A673 (cell line): ENCODE measurements at regions not wholly inside any gene's neighbourhood (a gene's known extent, or its start where the extent isn't known, plus 50 kb on each side); places are given as distances from the start of the nearest gene placed in this dataset.

ENCODE experiments used
- BruUV-seq: library from RNA; stranded (reverse); fragments of 400-500 nt; replicated peaks from 2 replicates; lab custom pipeline; 2021; lab: Mats Ljungman, UMichigan
- CTCF ChIA-PET: fragments of 300-600 bp; sonication (Branson Sonifier 250); formaldehyde crosslinking; loops from one replicate; lab custom pipeline; 2022; ENCODE audit warnings: antibody characterized with exemption; lab: Charles Lee
- POLR2A ChIA-PET: fragments of 300-600 bp; sonication (Branson Sonifier 250); formaldehyde crosslinking; loops from one replicate; lab custom pipeline; 2022; ENCODE audit warnings: antibody characterized with exemption; ENCODE audit not compliant: low non-redundant PET; lab: Charles Lee
- DNase-seq: peaks from one replicate; pipeline ENCODE4 v3.0.0-alpha.2; 2015; ENCODE audit warnings: low spot score
- H3K27ac ChIP-seq: fragments of 200-600 bp; sonication (generic); 2 replicates; pipeline ENCODE4 v1.5.1; 2016; ENCODE audit warnings: mixed run types, low read depth, mild to moderate bottlenecking, mixed read lengths, antibody characterized with exemption, low read length; ENCODE audit not compliant: poor library complexity, severe bottlenecking
- H3K27me3 ChIP-seq: fragments of 200-600 bp; sonication (generic); replicated peaks from 2 replicates; pipeline ENCODE4 v1.6.1; 2017; ENCODE audit warnings: mixed run types, low read depth, mild to moderate bottlenecking, mixed read lengths, antibody characterized with exemption, low read length; ENCODE audit not compliant: insufficient read depth, poor library complexity
- H3K36me3 ChIP-seq: fragments of 200-600 bp; sonication (generic); 2 replicates; pipeline ENCODE4 v1.6.1; 2016; ENCODE audit warnings: mixed run types, mild to moderate bottlenecking, mixed read lengths, antibody characterized with exemption, low read length; ENCODE audit not compliant: insufficient read depth, poor library complexity, severe bottlenecking
- H3K4me1 ChIP-seq: fragments of 200-600 bp; sonication (generic); 2 replicates; pipeline ENCODE4 v1.6.1; 2017; ENCODE audit warnings: mixed run types, mild to moderate bottlenecking, mixed read lengths, antibody characterized with exemption, low read length; ENCODE audit not compliant: insufficient read depth, poor library complexity, severe bottlenecking
- H3K4me3 ChIP-seq: fragments of 200-600 bp; sonication (generic); 2 replicates; pipeline ENCODE4 v1.5.1; 2016; ENCODE audit warnings: low read depth, mixed run types, mild to moderate bottlenecking, mixed read lengths, low read length; ENCODE audit not compliant: poor library complexity, severe bottlenecking
- H3K9me3 ChIP-seq: fragments of 200-600 bp; sonication (generic); 2 replicates; pipeline ENCODE4 v1.6.1; 2016; ENCODE audit warnings: mixed run types, low read depth, mild to moderate bottlenecking, mixed read lengths, antibody characterized with exemption, low read length; ENCODE audit not compliant: poor library complexity, severe bottlenecking
- CTCF ChIP-seq: fragments of 300-800, 200-600 bp; sonication (generic); conservative IDR thresholded peaks from 2 replicates; pipeline ENCODE4 v1.5.1; 2017; ENCODE audit warnings: low read depth, mild to moderate bottlenecking, antibody characterized with exemption, low read length, moderate library complexity, mixed read lengths
- EZH2 ChIP-seq: fragments of 200-600 bp; sonication (generic); IDR thresholded peaks from 2 replicates; pipeline ENCODE4 v1.6.1; 2017; ENCODE audit warnings: borderline replicate concordance, low read depth, mild to moderate bottlenecking, mixed read lengths, antibody characterized with exemption, low read length; ENCODE audit not compliant: poor library complexity, severe bottlenecking
- intact Hi-C: fragments of 100-400 bp; cut with micrococcal nuclease; formaldehyde crosslinking; loops from one replicate; pipeline ENCODE4 v1.10.0; 2022; ENCODE audit not compliant: unreplicated experiment

DNA sequence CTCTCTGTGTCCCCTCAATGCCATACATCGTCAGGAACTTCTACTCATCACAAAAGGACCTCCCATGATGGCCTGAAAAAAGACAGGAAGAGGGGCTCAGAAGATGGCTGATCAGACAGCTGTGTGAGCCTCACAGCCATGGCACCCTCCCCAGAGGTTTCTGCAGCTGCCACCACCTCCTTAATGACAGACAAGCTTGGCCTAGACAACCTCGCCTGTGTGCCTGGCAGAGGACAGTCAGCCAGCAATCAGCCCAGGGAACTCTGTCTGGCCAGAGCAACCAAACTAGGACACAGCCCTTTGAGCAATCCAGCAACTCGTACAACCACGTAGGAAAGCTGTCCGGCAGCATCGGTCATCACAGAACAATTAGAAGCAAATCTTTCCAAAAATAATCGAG is 54.2 kb upstream of the MED9 start:
- ChIA-PET CTCF (no interaction called here), POLR2A (no interaction called here)
- Histone ChIP-seq H3K36me3 (no peaks in the 10 kb centered on the region), H3K27ac (no peak overlapping the region), H3K4me3 (no peak overlapping the region), H3K4me1 (no peaks in the 10 kb centered on the region), H3K9me3 (peaks cover 6% of the 10 kb centered on the region), H3K27me3 (no peaks in the 10 kb centered on the region)
- no peak for DNase-seq
- intact Hi-C loops: no loop called here
- BruUV-seq: no TSS peak
- TF ChIP-seq CTCF (no peak), EZH2 (no peak)

- Histone ChIP-seq H3K9me3 (peaks cover 6% of the 10 kb centered on the region), H3K36me3 (no peaks in the 10 kb centered on the region), H3K4me1 (no peaks in the 10 kb centered on the region), H3K27ac (no peak overlapping the region), H3K4me3 (no peak overlapping the region), H3K27me3 (no peaks in the 10 kb centered on the region)
- POLR2A ChIA-PET: no interaction called here
- no peak for DNase-seq
- TF ChIP-seq EZH2 (no peak), CTCF (no peak)
- BruUV-seq: no TSS peak
- CTCF ChIA-PET: no interaction called here
- intact Hi-C loops: no loop called here
These were observed 53.1 kb upstream of the MED9 start for GRCh38 chr17:17423656-17424055.

DNA sequence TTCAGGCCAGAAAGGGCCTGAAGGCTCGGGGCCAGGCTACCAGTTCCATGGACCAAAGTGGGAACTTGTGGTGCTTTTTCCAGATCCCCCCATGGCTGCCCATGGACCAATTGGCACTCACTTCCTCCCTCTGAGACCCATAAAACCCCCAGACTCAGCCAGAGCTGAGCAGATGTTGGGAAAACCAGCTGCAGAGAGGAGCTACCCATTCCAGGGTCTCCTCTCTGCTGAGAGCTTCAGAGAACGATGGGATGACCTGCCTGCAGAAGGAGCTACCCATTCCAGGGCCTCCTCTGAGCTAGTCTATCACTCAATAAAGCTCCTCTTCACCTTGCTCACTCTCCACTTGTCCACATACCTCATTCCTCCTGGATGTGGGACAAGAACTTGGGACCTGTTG is 52.2 kb upstream of the MED9 start:
- no peaks in the 10 kb centered on the region for H3K4me1 ChIP-seq
- H3K4me3 ChIP-seq: no peak overlapping the region
- intact Hi-C loops: no loop called here
- H3K9me3 ChIP-seq: peaks cover 6% of the 10 kb centered on the region
- H3K27ac ChIP-seq: no peak overlapping the region
- no peak for TF ChIP-seq CTCF
- H3K27me3 ChIP-seq: no peaks in the 10 kb centered on the region
- no TSS peak for BruUV-seq
- DNase-seq: no peak
- ChIA-PET POLR2A (no interaction called here), CTCF (no interaction called here)
- no peaks in the 10 kb centered on the region for H3K36me3 ChIP-seq
